GM23338 (cell line): ENCODE measurements at regions not wholly inside any gene's neighbourhood (a gene's known extent, or its start where the extent isn't known, plus 50 kb on each side); places are given as distances from the start of the nearest gene placed in this dataset.
A peak's percentile ranks its signal among the peaks of the same experiment; 100 is the strongest.

Experiments
- ATAC-seq: fragments of 200-7000 bp; cut with Tn5 transposase; 3 replicates; pipeline ENCODE4 v1.9.1; 2020
- DNase-seq: peaks from one replicate; pipeline ENCODE4 v3.0.0-alpha.2; 2015; ENCODE audit warnings: low spot score
- H2AFZ ChIP-seq: fragments of 200-600 bp; sonication (generic); 2 replicates; pipeline ENCODE4 v1.8.0; 2016; ENCODE audit warnings: antibody characterized with exemption, mild to moderate bottlenecking, moderate library complexity
- H3F3A ChIP-seq: fragments of 200-600 bp; sonication (generic); replicated peaks from 2 replicates; pipeline ENCODE4 v1.8.0; 2017; ENCODE audit warnings: antibody characterized with exemption, mixed run types, low read depth
- H3K27ac ChIP-seq: fragments of 200-600 bp; sonication (generic); 2 replicates; pipeline ENCODE4 v1.6.1; 2016; ENCODE audit warnings: low read depth
- H3K27me3 ChIP-seq: fragments of 200-600 bp; sonication (generic); 2 replicates; pipeline ENCODE4 v1.8.0; 2016; ENCODE audit warnings: mild to moderate bottlenecking, mixed run types, moderate library complexity; ENCODE audit not compliant: insufficient read depth
- H3K36me3 ChIP-seq: fragments of 200-600 bp; sonication (generic); 2 replicates; pipeline ENCODE4 v1.8.0; 2016; ENCODE audit warnings: mild to moderate bottlenecking; ENCODE audit not compliant: insufficient read depth
- H3K4me1 ChIP-seq: fragments of 200-600 bp; sonication (generic); 2 replicates; pipeline ENCODE4 v1.8.0; 2016; ENCODE audit warnings: mild to moderate bottlenecking, moderate library complexity; ENCODE audit not compliant: insufficient read depth
- H3K4me2 ChIP-seq: fragments of 200-600 bp; sonication (generic); 2 replicates; pipeline ENCODE4 v1.7.1; 2017; ENCODE audit warnings: mixed run types
- H3K4me3 ChIP-seq: fragments of 200-600 bp; sonication (generic); 2 replicates; pipeline ENCODE4 v1.6.1; 2016; ENCODE audit warnings: mixed run types
- H3K79me2 ChIP-seq: fragments of 200-600 bp; sonication (generic); replicated peaks from 2 replicates; pipeline ENCODE4 v1.8.0; 2017; ENCODE audit warnings: mild to moderate bottlenecking; ENCODE audit not compliant: insufficient read depth
- H3K9me2 ChIP-seq: fragments of 200-600 bp; sonication (generic); 2 replicates; pipeline ENCODE4 v1.8.0; 2017; ENCODE audit not compliant: insufficient read depth
- H4K20me1 ChIP-seq: fragments of 200-600 bp; sonication (generic); replicated peaks from 2 replicates; pipeline ENCODE4 v1.8.0; 2017; ENCODE audit warnings: mild to moderate bottlenecking; ENCODE audit not compliant: insufficient read depth
- H3K27ac Mint-ChIP-seq: 2 replicates; pipeline ENCODE4 v1.8.0; 2020; ENCODE audit warnings: inconsistent platforms, mild to moderate bottlenecking, moderate library complexity, mixed read lengths
- H3K27me3 Mint-ChIP-seq: 3 replicates; pipeline ENCODE4 v1.8.0; 2022; ENCODE audit warnings: low read depth, mild to moderate bottlenecking, moderate library complexity, mixed read lengths, inconsistent platforms; ENCODE audit not compliant: insufficient read depth, poor library complexity
- H3K36me3 Mint-ChIP-seq: 3 replicates; pipeline ENCODE4 v1.8.0; 2021; ENCODE audit warnings: low read depth, mild to moderate bottlenecking, inconsistent platforms, moderate library complexity, mixed read lengths
- H3K4me1 Mint-ChIP-seq: 3 replicates; pipeline ENCODE4 v1.8.0; 2020; ENCODE audit warnings: mild to moderate bottlenecking, inconsistent platforms, mixed read lengths
- H3K4me3 Mint-ChIP-seq: 3 replicates; pipeline ENCODE4 v1.8.0; 2021; ENCODE audit warnings: moderate library complexity, mild to moderate bottlenecking, inconsistent platforms, mixed read lengths
- H3K9me3 Mint-ChIP-seq: 3 replicates; pipeline ENCODE4 v1.8.0; 2020; ENCODE audit warnings: moderate library complexity, mild to moderate bottlenecking, inconsistent platforms, mixed read lengths
- CTCF ChIP-seq, 2 experiments: fragments of 200-600 bp in 1 of 2; sonication (generic) in 1 of 2; conservative IDR thresholded peaks; 2 replicates each; pipeline versions ENCODE4 v1.5.1 to v1.6.1; 2016 to 2017; ENCODE audit warnings: antibody characterized with exemption in 2 of 2, low read depth in 2 of 2, mild to moderate bottlenecking in 2 of 2, moderate library complexity in 1 of 2
- EZH2 ChIP-seq: fragments of 200-600 bp; sonication (generic); IDR thresholded peaks from one replicate; pipeline ENCODE4 v1.8.0; 2017; ENCODE audit warnings: antibody characterized with exemption, mild to moderate bottlenecking, low read depth; ENCODE audit not compliant: unreplicated experiment
- ZNF462 ChIP-seq: fragments of 250-450 bp; sonication (Bioruptor Pico); IDR thresholded peaks from 2 replicates; pipeline ENCODE4 v1.5.0; 2020; ENCODE audit warnings: mild to moderate bottlenecking, moderate library complexity

GRCh38 chr2:192669505-192670091 is 474.9 kb upstream of the TMEFF2 start:
- H3K9me3 Mint-ChIP-seq: no peaks in the 10 kb centered on the region
- H3K27ac Mint-ChIP-seq: no peak overlapping the region
- no peaks in the 10 kb centered on the region for H3K36me3 Mint-ChIP-seq

More at GRCh38 chr2:192669505-192670091, 474.9 kb upstream of the TMEFF2 start:
- peak overlapping the region; percentile 24; the same call in 1 of the 2 replicates for H2AFZ ChIP-seq
- DNase-seq (no peak), ATAC-seq (no peak)
- Mint-ChIP-seq H3K27me3 (no peaks in the 10 kb centered on the region), H3K4me1 (peaks cover 7% of the 10 kb centered on the region; the same call in 2 of the 3 replicates), H3K4me3 (no peak overlapping the region)
- no peaks in the 10 kb centered on the region for H3K36me3 ChIP-seq
- no peaks in the 10 kb centered on the region for H3K79me2 ChIP-seq
- H3K4me3 ChIP-seq: no peak overlapping the region
- H3K4me2 ChIP-seq: no peak overlapping the region
- H3K4me1 ChIP-seq: peaks cover 16% of the 10 kb centered on the region
- no peak overlapping the region for H3K27ac ChIP-seq
- no peaks in the 10 kb centered on the region for H4K20me1 ChIP-seq
- no peaks in the 10 kb centered on the region for H3K27me3 ChIP-seq
- H3F3A ChIP-seq: no peaks in the 10 kb centered on the region
- TF ChIP-seq ZNF462 (CRISPR knock-in tag) (no peak), CTCF (conservative IDR thresholded peaks at IDR 0.05; ENCODE audit: low read depth in 2 of 2) (no peak), EZH2 (no peak)
- H3K9me2 ChIP-seq: peaks cover 24% of the 10 kb centered on the region
